OCI-LY7 (cell line): ENCODE measurements at regions not wholly inside any gene's neighbourhood (a gene's known extent, or its start where the extent isn't known, plus 50 kb on each side); places are given as distances from the start of the nearest gene placed in this dataset.

Experiments used
- EZH2phosphoT487 ChIP-seq: fragments of 200-600 bp; sonication (generic); IDR thresholded peaks from 2 replicates; pipeline ENCODE4 v1.6.1; 2018; ENCODE audit warnings: low read depth, borderline replicate concordance, mild to moderate bottlenecking, mixed run types, antibody characterized with exemption, low read length, moderate library complexity, mixed read lengths
- TF ChIP-seq, protein P1 (sequence below): fragments of 200-600 bp; sonication (generic); conservative IDR thresholded peaks from 2 replicates; pipeline ENCODE4 v1.5.1; 2014; ENCODE audit warnings: mild to moderate bottlenecking, antibody characterized with exemption, low read length, moderate library complexity, mixed read lengths

DNA sequence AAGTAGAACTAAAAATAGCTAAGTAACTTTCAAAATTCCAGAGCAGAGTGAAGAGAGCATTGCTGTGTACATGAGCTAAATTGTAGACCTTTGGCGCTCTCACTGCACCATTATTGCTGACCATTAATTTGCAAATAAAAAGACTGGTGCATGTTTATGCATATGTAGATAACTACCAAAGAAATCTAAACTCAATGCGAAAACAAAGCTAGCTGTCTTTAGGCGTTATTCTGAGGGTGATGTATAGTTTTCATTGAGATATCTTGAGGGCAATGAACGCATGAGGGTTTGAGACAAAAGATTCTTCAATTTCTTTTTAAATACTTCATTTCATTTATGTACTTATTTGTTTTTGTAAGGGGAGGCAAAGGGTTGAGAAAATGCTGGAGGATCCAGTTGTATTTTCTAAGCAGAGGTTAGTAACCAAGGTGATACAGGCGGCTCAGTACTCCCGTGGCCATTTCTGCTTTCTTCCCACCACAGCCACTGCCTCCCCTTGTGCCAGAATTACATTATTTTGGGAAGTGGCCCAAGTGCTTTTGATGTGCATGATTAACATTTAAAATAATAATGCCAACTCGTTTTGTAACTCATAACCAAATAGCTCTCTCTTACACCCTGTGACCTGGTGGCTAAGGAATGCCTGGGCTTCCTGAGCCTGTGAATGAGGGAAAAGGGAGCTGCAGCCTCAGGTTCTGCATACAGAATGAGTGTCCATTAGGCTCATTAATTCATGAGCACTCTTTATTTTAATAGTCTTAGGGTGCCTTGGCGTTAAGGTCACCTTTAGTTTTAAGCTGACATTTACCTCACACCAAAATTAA is 797.8 kb upstream of the GYPC start:
- TF ChIP-seq, protein P1, sequence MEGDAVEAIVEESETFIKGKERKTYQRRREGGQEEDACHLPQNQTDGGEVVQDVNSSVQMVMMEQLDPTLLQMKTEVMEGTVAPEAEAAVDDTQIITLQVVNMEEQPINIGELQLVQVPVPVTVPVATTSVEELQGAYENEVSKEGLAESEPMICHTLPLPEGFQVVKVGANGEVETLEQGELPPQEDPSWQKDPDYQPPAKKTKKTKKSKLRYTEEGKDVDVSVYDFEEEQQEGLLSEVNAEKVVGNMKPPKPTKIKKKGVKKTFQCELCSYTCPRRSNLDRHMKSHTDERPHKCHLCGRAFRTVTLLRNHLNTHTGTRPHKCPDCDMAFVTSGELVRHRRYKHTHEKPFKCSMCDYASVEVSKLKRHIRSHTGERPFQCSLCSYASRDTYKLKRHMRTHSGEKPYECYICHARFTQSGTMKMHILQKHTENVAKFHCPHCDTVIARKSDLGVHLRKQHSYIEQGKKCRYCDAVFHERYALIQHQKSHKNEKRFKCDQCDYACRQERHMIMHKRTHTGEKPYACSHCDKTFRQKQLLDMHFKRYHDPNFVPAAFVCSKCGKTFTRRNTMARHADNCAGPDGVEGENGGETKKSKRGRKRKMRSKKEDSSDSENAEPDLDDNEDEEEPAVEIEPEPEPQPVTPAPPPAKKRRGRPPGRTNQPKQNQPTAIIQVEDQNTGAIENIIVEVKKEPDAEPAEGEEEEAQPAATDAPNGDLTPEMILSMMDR: no peak
- TF ChIP-seq EZH2phosphoT487: no peak
